M059J (cell line): ENCODE measurements at regions not wholly inside any gene's neighbourhood (a gene's known extent, or its start where the extent isn't known, plus 50 kb on each side); places are given as distances from the start of the nearest gene placed in this dataset.

Source experiments
- DNase-seq: peaks from one replicate; pipeline ENCODE4 v3.0.0-alpha.2; 2012; ENCODE audit warnings: low read depth

DNA sequence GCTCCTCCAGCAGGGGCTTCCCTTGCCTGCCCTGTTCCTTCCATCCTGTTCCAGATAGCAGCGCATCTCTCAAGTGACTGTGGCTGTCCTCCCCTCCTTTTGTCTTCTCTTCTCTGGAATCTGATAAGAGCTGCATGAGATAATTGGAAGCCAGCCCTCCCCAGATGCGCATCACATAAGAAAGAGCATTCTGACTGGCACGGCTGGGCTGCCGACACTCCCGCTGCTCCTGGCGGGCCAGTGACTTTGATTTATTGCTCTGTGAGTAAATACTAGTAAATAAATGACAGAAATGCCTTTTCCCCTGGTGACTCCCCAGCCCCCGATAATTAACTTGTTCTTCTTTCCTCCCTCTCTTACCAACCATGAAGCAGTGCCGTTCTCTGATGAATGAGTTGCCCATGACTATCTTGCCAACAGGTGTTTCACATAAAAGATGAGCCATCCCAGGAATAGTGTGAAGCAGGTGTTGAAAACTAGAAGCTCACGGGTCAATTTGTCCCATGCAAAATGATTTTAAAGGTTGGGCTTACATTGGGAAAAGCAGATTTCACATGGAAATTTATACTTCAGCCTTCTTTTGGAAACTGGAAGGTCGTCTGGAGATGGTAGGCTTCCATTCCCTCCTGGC, 212.3 kb downstream of the ERCC6L2 start:
- no peak for DNase-seq

DNA sequence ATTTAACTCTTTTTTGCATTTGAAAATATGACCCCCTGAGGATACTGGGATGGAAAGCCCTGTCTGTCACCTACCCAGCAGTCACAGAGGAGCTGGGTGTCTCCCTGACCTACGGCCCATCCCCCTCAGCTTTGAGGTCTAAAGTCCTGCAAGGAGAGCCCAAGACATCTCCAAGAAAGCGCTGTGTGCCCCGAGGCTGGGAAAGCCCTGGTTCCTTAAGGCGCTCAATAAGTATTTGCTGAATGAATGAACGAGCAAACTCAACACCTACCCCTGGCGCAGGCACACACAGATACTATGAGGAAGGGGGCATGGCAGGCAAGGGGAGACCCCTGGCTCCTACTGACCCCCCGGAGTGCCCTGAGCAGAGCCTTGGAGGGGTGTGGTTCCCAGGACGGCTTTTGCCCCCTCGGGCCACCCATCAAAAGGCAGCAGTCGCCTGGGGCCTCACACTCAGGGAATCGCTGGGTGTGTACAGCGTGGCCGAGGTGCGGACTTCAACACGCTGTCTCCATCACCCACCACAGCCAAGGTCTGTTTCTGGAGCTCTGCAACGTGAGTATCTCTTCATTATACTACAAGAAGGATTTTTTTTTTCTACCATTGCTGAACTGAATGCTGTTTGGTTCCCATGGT, 211.6 kb downstream of the ERCC6L2 start:
- no peak for DNase-seq

- DNase-seq, result no peak
Observed at GRCh38 chr9:96085491-96086143, 210.1 kb downstream of the ERCC6L2 start.

GRCh38 chr9:96084331-96084734, 208.8 kb downstream of the ERCC6L2 start:
- peak; percentile 60 for DNase-seq

DNA sequence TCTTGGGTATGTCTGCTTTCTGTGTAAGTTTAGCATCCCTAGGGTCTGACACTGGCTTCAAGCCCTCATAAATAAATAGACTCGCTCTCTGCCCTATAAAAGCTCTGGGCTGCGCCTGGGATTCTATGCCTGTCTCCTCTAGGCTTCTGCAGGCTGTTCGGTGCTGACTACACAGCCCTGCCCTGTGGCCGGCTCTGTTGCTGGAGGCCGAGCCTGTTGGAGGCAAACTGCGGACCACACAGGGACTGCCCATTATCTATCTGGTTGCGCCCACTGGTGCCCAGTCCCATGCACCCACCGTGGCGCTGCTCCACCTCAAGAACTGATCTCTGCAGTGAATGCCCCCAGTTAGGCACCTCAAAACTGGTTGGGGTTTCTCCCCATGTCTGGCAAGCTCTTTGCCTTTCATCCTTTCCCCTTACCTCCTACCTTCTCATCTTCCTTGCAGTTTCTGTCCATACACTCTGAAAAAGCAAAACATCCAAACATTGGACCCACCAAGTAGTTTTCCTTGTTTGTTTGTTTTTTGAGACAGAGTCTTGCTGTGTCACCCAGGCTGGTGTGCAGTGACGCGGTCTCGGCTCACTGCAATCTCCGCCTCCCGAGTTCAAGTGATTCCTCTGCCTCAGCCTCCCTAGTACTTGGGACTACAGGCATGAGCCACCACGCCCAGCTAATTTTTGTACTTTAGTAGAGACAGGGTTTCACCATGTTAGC, 207.2 kb downstream of the ERCC6L2 start:
- no peak for DNase-seq

GRCh38 chr9:96080364-96080763, 204.9 kb downstream of the ERCC6L2 start:
- peak; percentile 96 for DNase-seq

DNA sequence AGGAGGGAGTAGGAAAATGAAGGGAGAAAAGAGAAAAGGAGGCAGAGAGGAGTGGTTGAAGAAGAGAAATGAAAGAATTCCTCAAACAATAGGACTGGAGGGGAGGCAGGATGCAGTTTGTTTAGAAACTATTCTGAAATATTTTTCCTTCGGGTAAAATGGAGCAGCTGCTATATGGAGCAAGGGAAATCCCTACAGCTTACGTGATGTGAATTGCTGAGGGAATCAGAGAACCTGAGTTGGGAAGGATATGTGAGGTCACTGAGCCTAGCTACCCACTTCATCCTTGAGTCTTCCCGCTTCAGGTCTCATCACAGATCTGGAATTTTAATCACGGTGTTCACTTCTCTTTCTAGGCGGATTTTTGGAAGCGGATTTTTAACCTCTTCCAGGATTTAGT, 204.3 kb downstream of the ERCC6L2 start:
- DNase-seq, result no peak

DNA sequence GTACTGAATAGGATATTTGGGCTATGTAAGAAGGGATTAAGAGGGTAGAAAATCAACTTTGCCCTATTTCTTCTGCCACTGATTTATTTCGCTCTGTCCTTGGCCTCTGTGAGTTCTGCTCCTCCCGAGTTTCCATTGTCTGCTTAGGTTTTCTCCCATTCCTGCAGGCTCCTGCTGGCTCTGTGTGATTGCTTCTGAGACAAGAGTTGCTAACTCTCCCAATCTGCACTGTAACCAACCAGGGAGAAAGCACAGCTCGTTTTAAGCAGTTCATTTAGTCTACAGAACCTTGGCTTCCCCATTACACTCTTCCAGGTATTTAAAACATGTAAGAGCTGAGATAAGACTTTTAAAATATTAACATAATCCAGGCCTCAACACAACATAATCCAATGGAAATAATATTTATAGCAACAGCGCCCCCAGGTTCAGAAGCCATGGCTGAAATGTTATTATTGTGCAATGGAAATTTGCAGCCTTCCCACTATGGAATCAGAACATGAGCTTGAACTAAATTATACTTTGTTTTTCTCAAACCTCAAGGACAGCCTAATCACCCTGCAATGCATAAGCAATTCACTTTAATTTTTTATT, 203.5 kb downstream of the ERCC6L2 start:
- no peak for DNase-seq

DNA sequence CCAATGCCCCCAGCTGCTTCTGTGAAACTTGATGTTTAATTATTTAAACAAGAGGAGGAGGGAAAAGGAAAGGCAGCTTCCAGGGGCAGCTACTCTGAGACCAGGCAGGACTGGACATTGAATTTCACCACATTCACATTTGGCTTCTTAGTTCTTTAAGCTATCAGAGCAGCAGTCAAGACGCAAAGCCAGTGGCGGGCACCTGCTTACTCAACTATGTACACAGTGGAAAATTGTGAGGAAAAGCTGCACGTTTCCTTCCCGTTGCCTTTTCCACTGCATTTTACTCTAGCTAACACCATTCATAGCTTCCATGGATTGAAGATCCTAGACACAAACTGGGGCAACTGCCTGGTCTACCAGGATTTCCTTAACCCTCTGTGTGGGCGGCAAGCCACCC, 200.3 kb downstream of the ERCC6L2 start:
- DNase-seq, result no peak

DNA sequence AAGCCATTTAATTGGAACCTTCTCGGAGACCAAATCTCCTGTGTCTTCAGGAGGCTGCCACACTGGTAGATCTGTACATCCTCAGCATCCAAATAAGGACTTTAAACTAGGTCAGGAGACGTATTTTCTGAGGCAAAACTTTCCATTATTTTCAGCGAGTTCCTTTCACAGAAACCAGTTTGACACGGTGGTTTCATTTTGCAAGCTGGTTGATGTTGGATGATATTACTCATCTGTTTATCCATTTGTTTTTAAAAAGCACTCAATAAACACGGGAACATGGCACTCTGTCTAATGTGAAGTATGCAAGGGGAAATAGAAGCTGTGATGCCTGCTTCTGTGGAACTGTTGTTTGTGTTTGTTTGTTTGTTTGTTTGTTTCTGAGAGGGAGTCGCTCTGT, 199.6 kb downstream of the ERCC6L2 start:
- no peak for DNase-seq

- DNase-seq, result no peak
Observed at GRCh38 chr9:96073531-96074480, 198.3 kb downstream of the ERCC6L2 start.

GRCh38 chr9:96072930-96073329, 197.4 kb downstream of the ERCC6L2 start:
- DNase-seq, result no peak

DNA sequence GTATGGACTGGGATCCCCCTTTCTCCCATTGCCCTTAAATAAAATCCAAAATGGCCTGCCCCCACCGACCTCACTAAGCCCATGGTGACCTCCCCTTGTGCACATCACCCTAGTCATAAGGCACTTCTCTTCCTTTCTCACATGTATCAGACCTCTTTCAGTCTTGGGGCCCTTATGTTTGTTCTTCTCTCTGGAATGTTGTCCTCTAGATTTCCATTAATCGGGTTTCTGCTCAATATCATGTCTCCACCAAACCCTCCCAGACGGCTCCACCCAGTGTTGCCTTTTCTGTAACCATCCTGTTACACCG, 196.3 kb downstream of the ERCC6L2 start:
- DNase-seq, result no peak

- DNase-seq, result peak; percentile 37
Observed at GRCh38 chr9:96071076-96071814, 195.8 kb downstream of the ERCC6L2 start.

DNA sequence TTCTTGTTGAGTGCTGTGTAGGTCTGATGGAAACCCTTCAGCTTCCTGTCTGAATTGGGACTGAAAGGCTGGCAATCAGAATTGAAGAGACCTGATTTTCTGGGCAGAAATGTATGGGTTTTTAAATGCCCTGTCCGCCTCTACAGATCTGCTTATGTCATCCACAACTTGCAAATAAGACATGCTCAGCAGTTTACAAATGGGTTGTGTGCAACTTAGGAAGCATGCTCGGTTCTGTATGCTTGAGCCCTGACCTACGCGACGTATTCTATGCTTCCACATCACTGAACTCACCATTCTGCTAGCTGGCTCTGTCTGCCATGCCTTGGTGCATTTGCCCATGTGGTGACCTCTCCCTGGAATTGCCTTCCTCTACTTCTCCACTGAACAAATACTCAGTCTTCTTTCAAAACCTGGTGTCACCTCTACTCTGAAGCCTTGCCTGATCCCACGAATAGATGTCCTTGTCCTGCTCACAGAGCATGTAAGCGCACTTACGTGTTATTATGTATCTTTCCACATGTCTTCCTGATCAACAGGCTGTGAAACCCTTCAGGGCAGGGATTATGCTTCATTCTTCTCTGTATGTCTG, 194.2 kb downstream of the ERCC6L2 start:
- DNase-seq, result no peak

- DNase-seq, result no peak
Observed at GRCh38 chr9:96068511-96068910, 193.0 kb downstream of the ERCC6L2 start.

DNA sequence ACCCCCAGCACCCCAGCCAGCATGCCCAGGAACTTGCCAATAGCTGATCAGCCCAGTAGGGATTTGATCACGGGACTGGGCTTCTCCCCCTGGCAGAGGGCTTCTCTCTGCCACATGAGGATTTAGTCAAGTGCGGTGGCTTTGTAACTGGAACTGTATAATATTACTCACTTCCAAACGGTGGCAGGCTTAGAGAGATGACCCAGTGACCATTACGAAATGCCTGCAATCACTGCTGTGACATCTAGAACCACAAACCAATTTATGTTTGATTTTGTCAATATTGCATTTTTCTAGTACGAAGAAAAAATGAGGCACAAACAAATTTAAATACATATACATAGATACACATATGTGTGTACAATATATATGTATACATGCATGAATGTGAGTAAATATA, 192.1 kb downstream of the ERCC6L2 start:
- DNase-seq, result no peak

DNA sequence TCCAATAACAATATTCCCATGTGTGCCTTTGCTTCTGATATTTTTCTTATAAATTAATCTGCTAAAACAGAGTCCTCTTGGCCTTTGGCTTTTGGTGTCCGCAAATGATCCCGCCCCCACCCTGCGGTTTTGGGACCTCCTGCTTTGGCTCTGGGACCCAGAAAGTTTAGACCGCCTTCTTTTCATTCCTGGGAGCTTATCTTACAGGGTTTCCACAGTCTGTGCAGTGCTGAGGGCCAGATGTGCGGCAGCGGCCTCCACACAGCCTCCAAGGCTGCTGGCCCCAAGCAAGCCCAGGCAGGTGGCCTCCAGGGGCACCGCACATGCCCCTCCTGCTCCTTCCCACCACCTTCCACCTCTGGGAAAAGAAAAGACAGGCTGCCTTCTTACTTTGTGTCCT, 191.5 kb downstream of the ERCC6L2 start:
- no peak for DNase-seq

DNA sequence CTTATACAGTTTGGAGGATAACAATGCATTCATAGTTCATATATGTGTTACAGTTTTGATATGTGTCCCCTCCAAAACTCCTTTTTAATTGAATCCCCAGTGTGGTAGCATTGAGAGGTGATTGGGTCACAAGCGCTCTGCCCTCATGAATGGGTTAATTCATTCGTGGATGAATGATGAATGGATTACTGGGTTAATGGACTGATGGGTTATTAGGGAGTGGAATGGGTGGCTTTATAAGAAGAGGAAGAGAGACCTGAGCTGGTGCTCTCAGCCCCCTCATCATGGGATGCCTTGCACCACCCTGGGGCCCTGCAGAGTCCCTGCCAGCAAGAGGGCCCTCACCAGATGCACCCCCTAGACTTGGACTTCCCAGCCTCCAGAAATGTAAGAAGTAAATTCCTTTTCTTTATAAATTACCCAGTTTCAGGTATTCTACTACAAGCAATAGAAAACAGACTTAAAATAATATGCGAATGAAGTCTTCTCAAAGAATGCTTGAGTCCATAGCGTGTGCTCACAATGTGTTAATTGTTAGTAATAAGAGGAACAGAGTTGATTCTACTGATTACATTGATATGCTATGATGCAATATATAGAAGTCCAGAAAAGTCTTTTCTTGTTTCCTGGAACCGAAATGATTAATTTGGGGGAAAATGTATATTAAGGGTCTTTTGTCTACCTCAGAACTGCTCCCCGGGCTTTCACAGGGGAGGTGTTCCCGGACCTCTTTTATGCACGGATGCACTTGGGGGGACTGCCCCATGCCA, 190.2 kb downstream of the ERCC6L2 start:
- DNase-seq, result no peak
